GM12878 (cell line): ENCODE measurements at regions not wholly inside any gene's neighbourhood (a gene's known extent, or its start where the extent isn't known, plus 50 kb on each side); places are given as distances from the start of the nearest gene placed in this dataset.

Experiments used
- ATAC-seq: fragments of 200-7000 bp; cut with Tn5 transposase; 3 replicates; pipeline ENCODE4 v1.9.1; 2020; ENCODE audit warnings: mild to moderate bottlenecking, moderate library complexity
- BruUV-seq: library from RNA; stranded (reverse); fragments of 400-500 nt; replicated peaks from 2 replicates; lab custom pipeline; 2021; lab: Mats Ljungman, UMichigan
- CTCF ChIA-PET: fragments of 300-600 bp; sonication (Branson Sonifier 250); formaldehyde crosslinking; extraction: SDS; loops from one replicate; lab custom pipeline; 2021; ENCODE audit warnings: inconsistent platforms; lab: Yijun Ruan, JAX
- POLR2A ChIA-PET: fragments of 350-600 bp; formaldehyde crosslinking; extraction: SDS; loops from one replicate; lab custom pipeline; 2021; ENCODE audit warnings: inconsistent platforms; lab: Charles Lee
- RAD21 ChIA-PET: fragments of 300-600 bp; sonication (Branson Sonifier 250); formaldehyde crosslinking; loops from one replicate; lab custom pipeline; 2023; ENCODE audit warnings: antibody characterized with exemption; ENCODE audit not compliant: unreplicated experiment; lab: Charles Lee
- SMC1A ChIA-PET: fragments of 300-600 bp; sonication (Branson Sonifier 250); formaldehyde crosslinking; loops from one replicate; lab custom pipeline; 2023; ENCODE audit not compliant: unreplicated experiment, uncharacterized antibody; lab: Charles Lee
- DNase-seq: peaks from one replicate; pipeline ENCODE4 v3.0.0-alpha.2; 2011; ENCODE audit warnings: low read depth, low spot score
- FAIRE-seq: peaks from 3 replicates; lab custom pipeline; 2011; peaks lifted over from hg19 to GRCh38; lab: Jason Lieb, UNC
- H2AFZ ChIP-seq: 2 replicates; pipeline ENCODE4 v1.6.0; 2011; ENCODE audit warnings: low read depth, low read length, control low read depth; ENCODE audit not compliant: control insufficient read depth
- H3K27ac ChIP-seq: 2 replicates; pipeline ENCODE4 v1.5.1; 2011; ENCODE audit warnings: control low read depth; ENCODE audit not compliant: control insufficient read depth, insufficient read depth
- H3K27me3 ChIP-seq, 2 experiments: replicated peaks in 1 of 2; 2 replicates each; pipeline versions ENCODE4 v1.6.0 to v1.6.1; 2011; ENCODE audit warnings: low read length in 1 of 2; ENCODE audit not compliant: control insufficient read depth in 2 of 2, insufficient read depth in 2 of 2
- H3K36me3 ChIP-seq, 2 experiments: 2 replicates each; pipeline ENCODE4 v1.5.1; 2011; ENCODE audit warnings: low read length in 1 of 2; ENCODE audit not compliant: control insufficient read depth in 2 of 2, insufficient read depth in 2 of 2
- H3K4me1 ChIP-seq: 2 replicates; pipeline ENCODE4 v1.6.1; 2011; ENCODE audit warnings: mild to moderate bottlenecking, low read length, moderate library complexity, mixed read lengths; ENCODE audit not compliant: control insufficient read depth, insufficient read depth
- H3K4me2 ChIP-seq: 2 replicates; pipeline ENCODE4 v1.6.0; 2011; ENCODE audit warnings: control low read depth; ENCODE audit not compliant: control insufficient read depth, insufficient read depth
- H3K4me3 ChIP-seq: fragments of 200-600 bp; sonication (generic); 2 replicates; pipeline ENCODE4 v1.5.1; 2016
- H3K79me2 ChIP-seq: 2 replicates; pipeline ENCODE4 v1.6.0; 2011; ENCODE audit warnings: low read length; ENCODE audit not compliant: control insufficient read depth, insufficient read depth
- H3K9ac ChIP-seq: 2 replicates; pipeline ENCODE4 v1.8.0; 2011; ENCODE audit warnings: low read length, control low read depth, mixed read lengths; ENCODE audit not compliant: control insufficient read depth, insufficient read depth
- H3K9me3 ChIP-seq: replicated peaks from 3 replicates; pipeline ENCODE4 v1.5.1; 2011; ENCODE audit warnings: mild to moderate bottlenecking, low read length; ENCODE audit not compliant: control insufficient read depth, insufficient read depth
- H4K20me1 ChIP-seq: 2 replicates; pipeline ENCODE4 v1.6.0; 2011; ENCODE audit not compliant: control insufficient read depth, insufficient read depth
- E4F1 ChIP-seq: fragments of 450-650 bp; IDR thresholded peaks from 2 replicates; pipeline ENCODE4 v1.6.1; 2018; ENCODE audit warnings: borderline replicate concordance, mild to moderate bottlenecking; ENCODE audit not compliant: partially characterized antibody
- GATAD2B ChIP-seq: fragments of 450-650 bp; conservative IDR thresholded peaks from 2 replicates; pipeline ENCODE4 v1.6.1; 2017; ENCODE audit warnings: low read depth, mild to moderate bottlenecking, moderate library complexity
- HDAC6 ChIP-seq: fragments of 200-600 bp; sonication (generic); IDR thresholded peaks from one replicate; pipeline ENCODE4 v1.8.0; 2017; ENCODE audit warnings: antibody characterized with exemption; ENCODE audit not compliant: unreplicated experiment
- KDM1A ChIP-seq: fragments of 200-600 bp; sonication (generic); IDR thresholded peaks from 2 replicates; pipeline ENCODE4 v1.6.1; 2016; ENCODE audit warnings: borderline replicate concordance
- MXI1 ChIP-seq: fragments of 150-350 bp; IDR thresholded peaks from 2 replicates; pipeline ENCODE4 v1.6.1; 2011; ENCODE audit warnings: low read depth, mild to moderate bottlenecking, inconsistent platforms, low read length, improper control_type of control experiment
- NBN ChIP-seq: fragments of 450-650 bp; IDR thresholded peaks from 2 replicates; pipeline ENCODE4 v1.6.1; 2016
- POLR2A ChIP-seq: IDR thresholded peaks from 2 replicates; pipeline ENCODE4 v1.6.1; 2011; ENCODE audit warnings: low read depth, mild to moderate bottlenecking, low read length
- SMAD5 ChIP-seq: IDR thresholded peaks from 2 replicates; pipeline ENCODE4 v1.6.1; 2016; ENCODE audit warnings: antibody characterized with exemption, low read depth
- WGBS: methylation state at CpG from one replicate; pipeline ENCODE4 v1.1.6; 2016; ENCODE audit warnings: low lambda C conversion rate; ENCODE audit not compliant: insufficient replicate concordance, insufficient coverage; ENCODE audit errors: missing lambda C conversion rate; 5-methylcytosine and 5-hydroxymethylcytosine counted together
- in situ Hi-C: fragments of 300-500 bp; cut with MboI; formaldehyde crosslinking; loops from 9 replicates; pipeline ENCODE4 v1.14.3; 2018; ENCODE audit warnings: mixed read lengths
- intact Hi-C: fragments of 100-400 bp; cut with micrococcal nuclease; formaldehyde crosslinking; loops from one replicate; pipeline ENCODE4 v1.14.2; 2022; ENCODE audit not compliant: unreplicated experiment
- TF ChIP-seq, protein P1 (sequence below): fragments of 450-650 bp; IDR thresholded peaks from 2 replicates; pipeline ENCODE4 v1.6.1; 2014; ENCODE audit warnings: mild to moderate bottlenecking
- TF ChIP-seq, protein P2 (sequence below): fragments of 450-650 bp; IDR thresholded peaks from 2 replicates; pipeline ENCODE4 v1.6.1; 2017; ENCODE audit warnings: borderline replicate concordance

DNA sequence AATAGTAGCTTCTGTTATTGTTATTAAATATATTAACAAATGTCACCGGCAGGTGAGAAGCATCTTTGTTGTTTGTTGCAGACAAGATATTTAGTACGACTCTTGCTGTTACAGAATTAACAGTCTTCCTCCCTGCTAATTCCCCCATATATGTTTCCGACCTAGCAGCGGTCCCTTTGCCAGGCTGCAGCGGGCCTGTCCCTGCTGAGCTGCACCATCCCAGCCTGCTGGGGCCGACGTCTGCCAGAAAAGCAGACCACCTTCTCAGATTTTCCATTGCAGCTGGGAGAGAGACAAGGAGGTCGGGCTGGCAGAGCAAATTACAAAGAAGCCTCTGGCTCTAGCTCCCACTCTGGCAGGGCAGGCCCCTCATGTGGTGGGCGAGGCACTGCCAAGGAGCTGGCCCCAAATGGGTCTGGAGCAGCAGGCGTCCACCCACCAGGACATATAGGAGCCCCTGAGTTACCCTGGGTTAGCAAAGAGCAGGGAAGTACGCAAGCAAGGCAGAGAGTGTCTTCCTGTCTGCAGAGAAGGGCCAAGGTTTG is 142.7 kb downstream of the FOXD2 start:
- Histone ChIP-seq H3K9me3 (no peaks in the 10 kb centered on the region), H3K4me2 (no peak overlapping the region)
- BruUV-seq = no TSS peak
- no peak for TF ChIP-seq KDM1A
- TF ChIP-seq, all 136 proteins: peak for 0
- H3K4me3 ChIP-seq = no peak overlapping the region
- no peak overlapping the region for H3K27ac ChIP-seq
- in situ Hi-C loops = no loop called here
- FAIRE-seq (no peak), DNase-seq (no peak), ATAC-seq (no peak)
- no peaks in the 10 kb centered on the region for H4K20me1 ChIP-seq
- no peaks in the 10 kb centered on the region for H3K36me3 ChIP-seq
- H3K79me2 ChIP-seq = no peaks in the 10 kb centered on the region
- H3K4me1 ChIP-seq = no peaks in the 10 kb centered on the region
- ChIA-PET POLR2A (no interaction called here), RAD21 (no interaction called here), CTCF (no interaction called here), SMC1A (interaction anchor here (1.1 kb wide), 1 partner anchor 290 kb away, joined by 3 read pairs; no protein-coding TSS in a partner anchor)
- H3K9ac ChIP-seq = no peak overlapping the region
- intact Hi-C loops = no loop called here
- WGBS = 11% methylated on average over 11 of the region's 11 CpGs
- H3K27me3 ChIP-seq = peaks cover 2 to 8% of the 10 kb centered on the region in 2 experiments
- no peak overlapping the region for H2AFZ ChIP-seq

DNA sequence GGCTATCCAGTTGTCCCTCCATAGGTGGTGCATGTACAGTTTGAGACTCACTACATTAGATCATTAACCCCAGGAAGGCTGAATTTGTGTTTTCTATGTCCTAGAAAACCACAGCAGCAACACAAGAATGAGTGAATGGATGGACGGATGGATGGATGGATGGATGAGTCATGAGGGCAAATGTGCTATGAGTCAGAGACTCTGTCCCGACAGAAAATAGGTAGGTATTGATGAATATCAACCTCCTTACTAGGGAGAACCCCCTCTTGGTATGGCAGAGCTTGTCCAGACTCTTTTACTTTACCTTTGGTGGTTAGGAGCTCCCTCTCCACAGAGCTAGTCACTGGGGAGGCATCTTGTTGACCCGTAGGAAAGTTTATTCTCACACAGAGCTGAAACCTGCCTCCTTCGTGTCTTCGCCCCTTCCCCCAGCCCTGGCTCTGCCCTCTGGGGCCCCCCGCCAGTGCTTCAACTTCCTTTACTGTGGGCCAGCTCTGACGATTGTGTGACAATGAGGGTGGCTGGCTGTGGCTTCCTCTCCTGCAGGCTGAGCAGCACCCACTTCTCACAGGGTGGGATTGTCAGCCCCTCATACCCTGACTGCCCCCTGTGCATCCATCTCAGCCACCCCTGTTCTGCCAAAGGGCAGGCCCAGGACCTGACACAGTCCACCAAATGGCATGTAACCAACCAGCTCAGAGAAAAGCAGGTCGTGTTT is 145.2 kb downstream of the FOXD2 start:
- ChIA-PET POLR2A (no interaction called here), RAD21 (no interaction called here)
- Histone ChIP-seq H2AFZ (no peak overlapping the region), H3K79me2 (no peaks in the 10 kb centered on the region), H3K36me3 (no peaks in the 10 kb centered on the region), H3K4me1 (no peaks in the 10 kb centered on the region), H3K4me2 (no peak overlapping the region), H4K20me1 (no peaks in the 10 kb centered on the region)
- 1% methylated on average over 8 of the region's 8 CpGs for WGBS
- DNase-seq (no peak), FAIRE-seq (no peak)
- BruUV-seq = no TSS peak
- no peak for TF ChIP-seq NBN
- no peak for TF ChIP-seq HDAC6
- TF ChIP-seq, protein P1, sequence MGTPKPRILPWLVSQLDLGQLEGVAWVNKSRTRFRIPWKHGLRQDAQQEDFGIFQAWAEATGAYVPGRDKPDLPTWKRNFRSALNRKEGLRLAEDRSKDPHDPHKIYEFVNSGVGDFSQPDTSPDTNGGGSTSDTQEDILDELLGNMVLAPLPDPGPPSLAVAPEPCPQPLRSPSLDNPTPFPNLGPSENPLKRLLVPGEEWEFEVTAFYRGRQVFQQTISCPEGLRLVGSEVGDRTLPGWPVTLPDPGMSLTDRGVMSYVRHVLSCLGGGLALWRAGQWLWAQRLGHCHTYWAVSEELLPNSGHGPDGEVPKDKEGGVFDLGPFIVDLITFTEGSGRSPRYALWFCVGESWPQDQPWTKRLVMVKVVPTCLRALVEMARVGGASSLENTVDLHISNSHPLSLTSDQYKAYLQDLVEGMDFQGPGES = no peak
- TF ChIP-seq E4F1 = no peak
- TF ChIP-seq POLR2A = no peak
- no peak for TF ChIP-seq MXI1
- no peak for TF ChIP-seq SMAD5
- TF ChIP-seq GATAD2B = no peak
- TF ChIP-seq, protein P2, sequence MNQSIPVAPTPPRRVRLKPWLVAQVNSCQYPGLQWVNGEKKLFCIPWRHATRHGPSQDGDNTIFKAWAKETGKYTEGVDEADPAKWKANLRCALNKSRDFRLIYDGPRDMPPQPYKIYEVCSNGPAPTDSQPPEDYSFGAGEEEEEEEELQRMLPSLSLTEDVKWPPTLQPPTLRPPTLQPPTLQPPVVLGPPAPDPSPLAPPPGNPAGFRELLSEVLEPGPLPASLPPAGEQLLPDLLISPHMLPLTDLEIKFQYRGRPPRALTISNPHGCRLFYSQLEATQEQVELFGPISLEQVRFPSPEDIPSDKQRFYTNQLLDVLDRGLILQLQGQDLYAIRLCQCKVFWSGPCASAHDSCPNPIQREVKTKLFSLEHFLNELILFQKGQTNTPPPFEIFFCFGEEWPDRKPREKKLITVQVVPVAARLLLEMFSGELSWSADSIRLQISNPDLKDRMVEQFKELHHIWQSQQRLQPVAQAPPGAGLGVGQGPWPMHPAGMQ = no peak
- TF ChIP-seq, all 136 proteins: peak for 0
- H3K4me3 ChIP-seq = no peak overlapping the region
- ATAC-seq = no peak
- H3K27me3 ChIP-seq = peaks cover 2 to 8% of the 10 kb centered on the region in 2 experiments; a peak in 3 of 4 replicates
- H3K9me3 ChIP-seq = no peaks in the 10 kb centered on the region
- ChIA-PET CTCF (no interaction called here), SMC1A (no interaction called here)
- intact Hi-C loops = no loop called here
- no peak overlapping the region for H3K9ac ChIP-seq
- in situ Hi-C loops = no loop called here
- no peak overlapping the region for H3K27ac ChIP-seq
